ENCODE measurements at regions not wholly inside any gene's neighbourhood (a gene's known extent, or its start where the extent isn't known, plus 50 kb on each side); places are given as distances from the start of the nearest gene placed in this dataset.

DNA sequence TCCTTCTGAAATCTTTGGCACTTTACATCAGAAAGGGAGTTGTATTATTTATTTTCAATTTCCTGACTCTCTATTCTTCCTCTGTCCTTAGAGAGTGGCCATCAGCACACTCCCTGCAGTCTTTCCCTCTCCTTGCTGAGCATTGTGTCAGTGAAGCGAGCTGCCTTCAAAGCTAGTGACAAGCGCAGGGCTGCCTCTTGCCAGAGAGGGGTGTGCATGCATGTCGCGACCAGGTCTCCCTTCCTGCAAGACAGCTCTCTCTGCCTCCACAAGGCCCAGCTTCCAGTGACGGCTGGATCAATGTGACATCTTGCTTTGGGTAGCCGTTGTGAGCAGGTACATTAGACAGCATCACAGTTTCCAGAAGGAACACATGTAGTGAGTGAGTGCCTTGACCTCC is 810.9 kb upstream of the TENM3 start:
- Histone ChIP-seq H3K36me3 (replicated peaks in 1 of 2; ENCODE audit: control insufficient read depth in 1 of 2, insufficient read depth in 2 of 2, low read length in 2 of 2) (no peaks in the 10 kb centered on the region), H4K20me1 (ENCODE audit: insufficient read depth, low read length) (no peaks in the 10 kb centered on the region), H3K4me3 (replicated peaks in 1 of 3; ENCODE audit: low read depth in 2 of 3, low read length in 3 of 3) (no peak overlapping the region), H3K4me1 (ENCODE audit: control insufficient read depth in 1 of 2, insufficient read depth in 2 of 2, low read length in 2 of 2) (no peaks in the 10 kb centered on the region), H3K27ac (ENCODE audit: low read depth in 1 of 2, low read length in 2 of 2) (no peak overlapping the region), H3K27me3 (ENCODE audit: control insufficient read depth in 2 of 2, insufficient read depth in 2 of 2, low read length in 2 of 2) (no peaks in the 10 kb centered on the region), H3K79me2 (ENCODE audit: insufficient read depth, low read length) (no peaks in the 10 kb centered on the region), H3K4me2 (replicated peaks; ENCODE audit: extremely low read depth, low read length, poor library complexity, severe bottlenecking) (no peak overlapping the region), H2AFZ (ENCODE audit: insufficient read depth, low read depth, low read length, poor library complexity, severe bottlenecking) (no peak overlapping the region), H3K9ac (ENCODE audit: insufficient read depth, low read length, poor library complexity, severe bottlenecking) (no peak overlapping the region), H3K9me3 (replicated peaks in 1 of 2; ENCODE audit: control insufficient read depth in 1 of 2, insufficient read depth in 1 of 2, low read length in 2 of 2) (no peaks in the 10 kb centered on the region)
- no peak for DNase-seq
- H3K4me1 Mint-ChIP-seq = no peaks in the 10 kb centered on the region
- H3K27ac Mint-ChIP-seq = no peak overlapping the region
- H3K4me3 Mint-ChIP-seq = no peak overlapping the region
- no peaks in the 10 kb centered on the region for H3K36me3 Mint-ChIP-seq
- H3K27me3 Mint-ChIP-seq (ENCODE audit: low read depth in 3 of 3) = peaks cover 0 to 1% (median 0%) of the 10 kb centered on the region in 3 donors
- TF ChIP-seq, protein P1, sequence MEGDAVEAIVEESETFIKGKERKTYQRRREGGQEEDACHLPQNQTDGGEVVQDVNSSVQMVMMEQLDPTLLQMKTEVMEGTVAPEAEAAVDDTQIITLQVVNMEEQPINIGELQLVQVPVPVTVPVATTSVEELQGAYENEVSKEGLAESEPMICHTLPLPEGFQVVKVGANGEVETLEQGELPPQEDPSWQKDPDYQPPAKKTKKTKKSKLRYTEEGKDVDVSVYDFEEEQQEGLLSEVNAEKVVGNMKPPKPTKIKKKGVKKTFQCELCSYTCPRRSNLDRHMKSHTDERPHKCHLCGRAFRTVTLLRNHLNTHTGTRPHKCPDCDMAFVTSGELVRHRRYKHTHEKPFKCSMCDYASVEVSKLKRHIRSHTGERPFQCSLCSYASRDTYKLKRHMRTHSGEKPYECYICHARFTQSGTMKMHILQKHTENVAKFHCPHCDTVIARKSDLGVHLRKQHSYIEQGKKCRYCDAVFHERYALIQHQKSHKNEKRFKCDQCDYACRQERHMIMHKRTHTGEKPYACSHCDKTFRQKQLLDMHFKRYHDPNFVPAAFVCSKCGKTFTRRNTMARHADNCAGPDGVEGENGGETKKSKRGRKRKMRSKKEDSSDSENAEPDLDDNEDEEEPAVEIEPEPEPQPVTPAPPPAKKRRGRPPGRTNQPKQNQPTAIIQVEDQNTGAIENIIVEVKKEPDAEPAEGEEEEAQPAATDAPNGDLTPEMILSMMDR (IDR thresholded peaks at IDR 0.05) = no peak
- intact Hi-C loops (cut with micrococcal nuclease) = no loop called here
- WGBS (ENCODE audit: insufficient coverage) = 75% methylated on average over 2 of the region's 6 CpGs
- H3K9me3 Mint-ChIP-seq = peaks cover 0 to 8% (median 3%) of the 10 kb centered on the region in 7 donors

DNA sequence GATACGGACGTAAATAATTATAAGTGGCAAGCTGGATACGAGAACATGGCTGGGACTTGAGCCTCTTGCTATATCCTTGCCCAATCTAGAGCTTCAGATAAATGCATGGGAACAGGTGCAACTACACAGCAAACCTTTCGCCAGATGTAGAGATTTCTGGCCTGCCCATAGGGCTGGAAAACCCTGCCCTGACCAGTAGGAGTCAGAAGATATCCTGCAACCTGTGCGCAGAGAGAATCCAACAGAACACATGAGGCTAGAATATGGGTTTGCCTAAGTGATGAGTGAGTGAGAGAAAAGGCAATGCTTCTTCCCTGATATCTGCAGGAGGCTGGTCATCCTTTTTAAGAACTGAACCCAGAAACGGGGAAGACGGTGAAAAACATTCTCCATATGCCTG is 805.3 kb upstream of the TENM3 start:
- no peak for DNase-seq
- Histone ChIP-seq H3K4me3 (replicated peaks in 1 of 3; ENCODE audit: low read depth in 2 of 3, low read length in 3 of 3) (no peak overlapping the region), H3K27ac (ENCODE audit: low read depth in 1 of 2, low read length in 2 of 2) (no peak overlapping the region), H3K4me2 (replicated peaks; ENCODE audit: extremely low read depth, low read length, poor library complexity, severe bottlenecking) (no peak overlapping the region), H3K79me2 (ENCODE audit: insufficient read depth, low read length) (no peaks in the 10 kb centered on the region), H3K36me3 (replicated peaks in 1 of 2; ENCODE audit: control insufficient read depth in 1 of 2, insufficient read depth in 2 of 2, low read length in 2 of 2) (no peaks in the 10 kb centered on the region), H2AFZ (ENCODE audit: insufficient read depth, low read depth, low read length, poor library complexity, severe bottlenecking) (no peak overlapping the region), H3K27me3 (ENCODE audit: control insufficient read depth in 2 of 2, insufficient read depth in 2 of 2, low read length in 2 of 2) (no peaks in the 10 kb centered on the region), H3K9me3 (replicated peaks in 1 of 2; ENCODE audit: control insufficient read depth in 1 of 2, insufficient read depth in 1 of 2, low read length in 2 of 2) (peaks cover 0 to 8% of the 10 kb centered on the region in 2 donors), H3K4me1 (ENCODE audit: control insufficient read depth in 1 of 2, insufficient read depth in 2 of 2, low read length in 2 of 2) (no peaks in the 10 kb centered on the region), H3K9ac (ENCODE audit: insufficient read depth, low read length, poor library complexity, severe bottlenecking) (no peak overlapping the region), H4K20me1 (ENCODE audit: insufficient read depth, low read length) (no peaks in the 10 kb centered on the region)
- H3K9me3 Mint-ChIP-seq = peaks cover 0 to 12% (median 1%) of the 10 kb centered on the region in 7 donors
- H3K27ac Mint-ChIP-seq = no peak overlapping the region
- no peaks in the 10 kb centered on the region for H3K36me3 Mint-ChIP-seq
- intact Hi-C loops (cut with micrococcal nuclease) = no loop called here
- no peaks in the 10 kb centered on the region for H3K27me3 Mint-ChIP-seq (ENCODE audit: low read depth in 3 of 3)
- no peak overlapping the region for H3K4me3 Mint-ChIP-seq
- no peaks in the 10 kb centered on the region for H3K4me1 Mint-ChIP-seq
- WGBS (ENCODE audit: insufficient coverage) = 89% methylated on average over 5 of the region's 7 CpGs
- TF ChIP-seq, protein P1 (IDR thresholded peaks at IDR 0.05) = no peak

Measured in CD14-positive monocyte (primary cell).